Activated effector memory CD4-positive, alpha-beta T cell treated with anti-CD3 and anti-CD28 coated beads, Interleukin-2, amount 50 U/mL, for 16 hours (primary cell): ENCODE measurements at regions not wholly inside any gene's neighbourhood (a gene's known extent, or its start where the extent isn't known, plus 50 kb on each side); places are given as distances from the start of the nearest gene placed in this dataset.
"Not testable (repeated sequence)": the region's sequence is repeated elsewhere in the genome, so short reads cannot be mapped to it uniquely, and the experiment has no call there.

Source experiments
- DNase-seq: peaks from one replicate; pipeline ENCODE4 v3.0.0-alpha.2; 2020

DNA sequence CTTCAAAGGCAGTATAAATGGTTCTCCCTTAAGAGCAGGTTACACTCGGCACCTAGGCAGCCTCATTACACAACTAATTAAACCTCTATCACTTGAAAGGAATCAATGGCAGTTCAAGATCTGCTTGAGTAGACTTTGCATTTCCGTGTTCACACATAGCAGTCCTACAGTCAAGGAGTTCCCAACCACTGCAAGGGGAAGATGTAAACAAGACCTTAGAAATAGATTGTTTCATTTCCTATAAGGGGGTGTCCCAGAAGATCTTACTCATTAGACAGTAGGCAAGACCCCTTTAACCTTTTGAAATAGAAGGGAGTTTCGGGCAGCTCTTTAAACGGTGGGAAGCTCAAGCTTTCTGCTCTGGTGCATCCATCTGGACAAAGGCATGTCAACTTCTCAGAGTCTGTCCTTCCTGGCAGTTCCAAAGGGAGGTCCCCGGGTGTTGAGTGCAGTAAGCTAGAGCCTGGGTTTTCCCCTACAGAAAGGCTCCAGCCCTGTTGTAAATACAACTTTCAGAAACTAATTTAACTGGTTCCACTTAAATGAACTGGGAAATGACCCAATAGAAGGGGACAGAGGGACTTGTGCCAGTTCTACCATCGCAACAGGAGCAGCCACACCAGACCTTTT, 150.8 kb downstream of the RBMX2 start:
- no peak for DNase-seq

DNA sequence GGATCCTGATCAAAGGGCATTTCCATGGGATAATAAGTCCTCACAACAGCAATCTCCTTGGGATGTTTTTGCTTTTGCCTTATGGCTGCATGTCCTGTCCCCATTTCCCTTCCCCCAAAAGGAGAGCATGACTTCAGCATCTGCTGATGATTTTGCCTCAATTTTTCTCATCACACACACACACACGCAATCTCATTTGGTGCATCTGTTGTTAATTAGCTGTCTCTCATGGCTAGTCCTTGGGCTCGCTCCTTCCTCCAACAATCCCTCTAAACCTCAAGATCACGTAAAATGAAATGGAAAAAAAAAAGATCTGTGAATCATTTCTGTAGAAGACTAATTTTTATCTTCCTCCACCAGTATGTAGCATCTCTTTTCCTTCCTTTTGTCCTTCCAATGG, 153.6 kb downstream of the RBMX2 start:
- DNase-seq, result no peak

DNA sequence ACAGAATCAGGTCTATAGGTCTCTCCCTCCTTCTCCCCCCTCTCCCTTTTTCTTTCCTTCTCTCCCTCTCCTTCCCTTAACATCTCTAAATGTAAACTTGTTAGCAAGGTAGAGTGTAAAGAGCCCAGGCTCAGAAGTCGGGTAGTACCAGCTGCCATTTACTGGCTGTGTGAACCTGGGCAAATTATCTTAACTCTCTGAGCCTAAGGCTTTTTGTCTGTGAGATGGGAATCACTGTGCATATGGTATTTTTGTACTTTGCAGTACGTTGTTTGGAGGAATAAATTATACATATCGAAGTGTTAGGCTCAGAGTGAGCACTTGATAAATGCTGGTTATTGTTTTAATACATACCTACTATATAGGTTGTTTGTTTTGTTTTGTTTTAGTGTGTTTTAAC, 154.0 kb downstream of the RBMX2 start:
- no peak for DNase-seq

DNA sequence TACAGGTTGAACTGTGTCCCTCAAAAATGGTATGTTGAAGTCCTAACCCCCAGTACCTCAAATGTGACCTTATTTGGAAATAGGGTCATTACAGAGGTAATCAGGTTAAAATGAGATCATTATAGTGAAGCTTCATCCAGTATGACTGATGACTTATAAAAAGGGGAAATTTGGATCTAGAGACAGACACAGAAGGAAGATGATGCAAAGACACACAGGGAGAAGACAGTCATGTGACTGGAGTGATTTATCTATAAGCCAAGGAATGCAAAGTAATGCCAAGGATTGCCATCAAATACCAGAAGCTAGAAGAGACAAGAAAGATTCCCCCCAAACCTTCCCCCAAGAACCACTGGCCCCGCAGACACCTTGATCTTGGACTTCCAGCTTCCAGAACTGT, 155.2 kb downstream of the RBMX2 start:
- no peak for DNase-seq

DNA sequence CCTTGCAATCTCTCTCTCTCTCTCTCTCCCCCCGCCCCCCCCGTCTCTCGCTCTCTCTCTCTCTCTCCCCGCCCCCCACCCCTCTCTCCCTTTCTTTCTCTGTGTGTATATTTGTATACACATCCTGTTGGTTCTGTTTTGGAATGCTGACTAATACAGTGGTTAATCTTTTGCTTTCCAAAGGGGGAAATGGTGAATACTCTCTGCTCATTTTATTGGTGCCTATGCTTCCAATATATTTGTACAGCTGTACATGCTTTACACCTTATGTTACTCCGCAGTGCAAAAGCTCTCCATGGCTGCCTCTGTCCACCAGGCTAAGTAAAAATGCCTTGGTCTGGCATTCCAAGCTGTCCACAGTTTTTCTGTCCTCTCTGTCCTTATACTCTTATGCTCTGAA, 158.8 kb downstream of the RBMX2 start:
- DNase-seq, result no peak

DNA sequence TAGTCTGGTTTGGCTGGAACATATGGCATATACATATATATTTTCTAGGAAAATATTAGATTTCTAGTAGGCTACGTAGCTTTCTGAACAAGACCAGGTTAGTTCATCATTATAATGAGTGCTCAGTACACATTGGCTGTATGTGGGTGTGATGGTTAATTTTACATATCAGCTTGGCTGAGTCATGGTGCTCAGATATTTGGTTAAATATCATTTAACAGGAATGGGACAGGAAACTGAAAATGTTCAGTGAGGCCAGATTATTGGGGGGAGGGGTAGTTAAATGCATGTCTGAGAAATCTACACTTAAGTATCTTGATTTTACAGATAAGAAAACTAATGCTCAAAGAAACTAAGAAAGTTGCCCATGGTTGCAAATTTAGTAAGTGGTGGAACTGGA, 160.1 kb downstream of the RBMX2 start:
- no peak for DNase-seq

DNA sequence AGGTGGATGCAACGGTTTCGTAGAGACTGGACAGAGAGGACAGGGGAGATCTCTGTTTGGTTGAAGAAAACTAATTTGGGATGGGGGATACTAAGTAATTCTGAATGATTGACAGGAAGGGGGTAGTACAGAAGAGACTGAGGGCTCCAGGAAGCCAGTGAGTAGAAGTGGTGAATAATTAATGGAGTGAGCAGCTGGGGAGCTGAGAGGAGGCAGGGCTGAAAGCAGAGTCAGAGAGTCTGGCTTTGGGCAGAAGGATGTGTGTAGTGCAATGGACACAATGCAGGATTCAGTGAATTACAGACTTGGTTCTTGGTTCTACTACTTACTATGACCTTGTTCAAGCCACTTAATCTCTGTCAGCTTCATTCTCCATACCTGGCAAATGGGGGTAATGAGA, 161.7 kb downstream of the RBMX2 start:
- DNase-seq, result no peak

DNA sequence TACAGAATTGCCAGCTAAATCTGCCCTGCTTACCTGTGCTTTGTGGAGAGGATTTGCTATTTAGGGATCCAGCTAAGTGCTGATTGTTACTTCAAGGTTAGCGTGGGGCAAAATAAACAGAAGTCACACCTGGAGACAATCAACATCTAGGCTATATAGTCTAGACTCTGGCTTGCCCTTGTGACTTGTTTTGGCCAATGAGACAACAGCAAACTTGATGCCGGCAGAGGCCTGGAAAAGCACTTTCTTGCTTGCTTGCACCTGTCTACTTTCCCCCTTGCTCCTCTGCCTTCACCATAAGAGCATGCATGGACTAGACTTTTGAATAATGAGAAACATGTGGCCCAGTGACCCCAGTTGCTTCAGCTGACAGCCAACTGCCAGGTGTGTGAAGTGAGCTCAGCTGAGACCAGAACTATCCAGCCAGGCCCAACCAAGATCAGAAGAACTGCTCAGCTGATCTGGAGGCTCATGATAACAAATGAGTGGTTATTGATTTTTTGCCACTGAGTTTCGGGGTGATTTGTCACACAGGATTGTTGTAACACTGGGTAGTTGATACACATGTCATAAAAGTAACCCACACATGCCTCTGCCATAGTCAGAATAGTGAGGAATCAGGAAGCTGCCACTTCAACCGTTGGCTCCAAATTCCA, 164.4 kb downstream of the RBMX2 start:
- DNase-seq, result no peak

DNA sequence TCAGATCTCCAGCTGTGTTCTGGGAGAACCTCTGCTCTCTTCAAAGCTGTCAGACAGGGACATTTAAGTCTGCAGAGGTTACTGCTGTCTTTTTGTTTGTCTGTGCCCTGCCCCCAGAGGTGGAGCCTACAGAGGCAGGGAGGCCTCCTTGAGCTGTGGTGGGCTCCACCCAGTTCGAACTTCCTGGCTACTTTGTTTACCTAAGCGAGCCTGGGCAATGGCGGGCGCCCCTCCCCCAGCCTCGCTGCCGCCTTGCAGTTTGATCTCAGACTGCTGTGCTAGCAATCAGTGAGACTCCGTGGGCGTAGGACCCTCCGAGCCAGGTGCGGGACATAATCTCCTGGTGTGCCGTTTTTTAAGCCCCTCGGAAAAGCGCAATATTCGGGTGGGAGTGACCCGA, 171.2 kb downstream of the RBMX2 start:
- DNase-seq, result not testable (repeated sequence)
